ENCODE measurements at regions not wholly inside any gene's neighbourhood (a gene's known extent, or its start where the extent isn't known, plus 50 kb on each side); places are given as distances from the start of the nearest gene placed in this dataset.

- TF ChIP-seq RAD21 (IDR thresholded peaks at IDR 0.05; ENCODE audit: low read depth), result no peak
- TF ChIP-seq MAX (IDR thresholded peaks at IDR 0.05), result no peak
- TF ChIP-seq CEBPB (IDR thresholded peaks at IDR 0.05), result no peak
- no peak for TF ChIP-seq FOXM1 (IDR thresholded peaks at IDR 0.05; ENCODE audit: borderline replicate concordance, low read depth)
- TF ChIP-seq TAF1 (IDR thresholded peaks at IDR 0.05; ENCODE audit: low read depth), result no peak
- TF ChIP-seq EP300 (IDR thresholded peaks at IDR 0.05; ENCODE audit: borderline replicate concordance), result no peak
- no peak for TF ChIP-seq USF1 (IDR thresholded peaks at IDR 0.05)
- no peak for TF ChIP-seq REST (IDR thresholded peaks at IDR 0.05; ENCODE audit: low read depth)
Observed at GRCh38 chr6:137942736-137943135, 75.7 kb downstream of the TNFAIP3 start.

Data from Ishikawa (cell line).